Ectodermal cell (in vitro differentiated cells): ENCODE measurements at regions not wholly inside any gene's neighbourhood (a gene's known extent, or its start where the extent isn't known, plus 50 kb on each side); places are given as distances from the start of the nearest gene placed in this dataset.
"Not testable (repeated sequence)": the region's sequence is repeated elsewhere in the genome, so short reads cannot be mapped to it uniquely, and the experiment has no call there.

ENCODE experiments used
- H3K27ac ChIP-seq: 2 replicates; pipeline ENCODE4 v1.7.0; 2013; ENCODE audit warnings: mild to moderate bottlenecking, low read depth, low read length; ENCODE audit not compliant: insufficient read depth, poor library complexity, severe bottlenecking
- H3K27me3 ChIP-seq: 2 replicates; pipeline ENCODE4 v1.7.0; 2013; ENCODE audit warnings: mild to moderate bottlenecking, low read length; ENCODE audit not compliant: insufficient read depth, control insufficient read depth, poor library complexity, severe bottlenecking
- H3K36me3 ChIP-seq: one replicate; pipeline ENCODE4 v1.7.0; 2013; ENCODE audit warnings: low read length; ENCODE audit not compliant: control insufficient read depth, insufficient read depth
- H3K4me1 ChIP-seq: one replicate; pipeline ENCODE4 v1.7.0; 2013; ENCODE audit warnings: low read length; ENCODE audit not compliant: control insufficient read depth, insufficient read depth
- H3K4me3 ChIP-seq: 2 replicates; pipeline ENCODE4 v1.7.0; 2013; ENCODE audit warnings: low read depth, low read length, control low read depth; ENCODE audit not compliant: insufficient read depth
- H3K9me3 ChIP-seq: 2 replicates; pipeline ENCODE4 v1.7.0; 2013; ENCODE audit warnings: mild to moderate bottlenecking, low read length, moderate library complexity; ENCODE audit not compliant: control insufficient read depth
- WGBS, 2 experiments: methylation state at CpG; one replicate each; pipeline ENCODE4 v1.1.7; 2013; ENCODE audit warnings: missing lambda C conversion rate in 2 of 2; 5-methylcytosine and 5-hydroxymethylcytosine counted together

DNA sequence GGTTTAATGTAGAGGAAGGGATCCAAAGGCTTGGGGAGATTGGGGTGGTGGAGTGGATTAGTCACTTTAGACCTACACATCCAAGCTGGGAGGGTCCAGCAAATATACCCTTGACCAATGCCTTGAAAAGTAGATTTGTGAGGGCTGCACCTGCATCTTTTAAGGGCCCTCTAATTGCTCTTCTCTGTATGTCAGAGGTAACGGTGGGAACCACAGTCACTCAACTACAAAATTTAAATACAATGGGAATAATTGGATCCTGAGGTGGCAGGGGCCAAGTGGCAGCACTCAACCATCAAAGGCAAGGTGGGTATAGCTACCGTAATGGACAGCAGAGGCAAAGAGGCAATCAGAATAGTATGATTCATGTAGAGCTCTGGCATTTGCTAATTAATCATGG, 833.7 kb upstream of the ARRDC3 start:
- not testable (repeated sequence) for H3K27ac ChIP-seq, H3K4me3 ChIP-seq, H3K36me3 ChIP-seq, H3K9me3 ChIP-seq, H3K27me3 ChIP-seq, H3K4me1 ChIP-seq
- WGBS, 2 experiments: 42 to 50% methylated on average over 1 of the region's 2 CpGs

DNA sequence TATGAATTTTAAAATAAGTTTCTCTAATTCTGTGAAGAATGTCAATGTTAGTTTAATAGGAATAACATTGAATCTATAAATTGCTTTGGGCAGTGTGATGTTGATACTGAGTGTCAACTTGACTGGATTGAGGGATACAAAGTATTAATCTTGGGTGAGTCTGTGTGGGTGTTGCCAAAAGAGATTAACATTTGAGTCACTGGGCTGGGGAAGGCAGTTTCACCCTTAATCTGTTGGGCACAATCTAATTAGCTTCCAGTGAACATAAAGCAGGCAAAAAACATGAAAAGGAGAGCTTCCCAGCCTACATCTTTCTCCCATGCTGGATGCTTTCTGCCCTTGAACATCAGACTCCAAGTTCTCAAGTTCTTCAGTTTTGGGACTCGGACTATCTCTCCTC, 832.0 kb upstream of the ARRDC3 start:
- no peaks in the 10 kb centered on the region for H3K36me3 ChIP-seq
- no peak overlapping the region for H3K27ac ChIP-seq
- WGBS, 2 experiments: 89% methylated on average over 1 of the region's 1 CpG; no CpG with 5 or more reads in 1 of the 2 experiments
- H3K9me3 ChIP-seq: no peaks in the 10 kb centered on the region
- H3K4me3 ChIP-seq: no peak overlapping the region
- H3K4me1 ChIP-seq: no peaks in the 10 kb centered on the region
- H3K27me3 ChIP-seq: no peaks in the 10 kb centered on the region

DNA sequence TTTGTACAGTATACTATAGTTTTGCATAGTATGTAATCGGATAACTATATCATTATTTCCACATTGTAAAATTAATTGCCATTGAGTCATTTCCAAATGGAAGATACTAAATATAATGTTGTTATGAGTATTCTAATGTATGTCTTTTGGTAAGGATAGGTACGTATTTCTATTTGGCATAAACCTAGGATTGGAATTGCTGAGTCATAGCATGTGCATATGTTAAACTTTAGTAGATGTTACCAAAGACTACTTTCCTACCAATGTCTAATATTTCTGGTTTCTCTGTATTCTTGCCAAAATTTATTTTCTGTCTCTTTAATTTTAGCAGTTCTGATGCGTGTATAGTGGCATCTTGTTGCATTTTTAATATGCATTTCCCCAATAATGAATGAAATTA, 825.1 kb upstream of the ARRDC3 start:
- no peaks in the 10 kb centered on the region for H3K4me1 ChIP-seq
- WGBS, 2 experiments: 88 to 100% methylated on average over 1 to 2 of the region's 3 CpGs
- H3K36me3 ChIP-seq: no peaks in the 10 kb centered on the region
- no peaks in the 10 kb centered on the region for H3K27me3 ChIP-seq
- H3K4me3 ChIP-seq: no peak overlapping the region
- no peaks in the 10 kb centered on the region for H3K9me3 ChIP-seq
- no peak overlapping the region for H3K27ac ChIP-seq

DNA sequence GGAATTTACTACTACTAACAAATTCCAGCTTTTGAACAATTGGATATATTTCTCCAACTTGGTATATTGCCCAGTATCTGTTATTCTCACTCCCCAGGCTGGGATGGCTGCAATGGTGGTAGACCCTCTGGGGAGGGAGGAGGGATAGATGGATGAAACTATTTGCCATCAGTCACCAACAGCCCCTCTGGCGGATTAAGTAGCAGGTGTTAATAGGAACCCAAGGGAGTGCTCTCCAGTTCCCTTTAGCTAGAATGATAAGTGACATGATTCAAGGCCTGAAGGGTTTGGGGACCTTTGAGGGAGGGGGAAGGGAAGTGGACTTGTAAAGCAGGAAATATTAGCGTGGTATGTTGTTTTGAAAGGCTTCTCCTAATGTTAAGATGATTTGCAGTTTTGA, 824.0 kb upstream of the ARRDC3 start:
- Histone ChIP-seq H3K27ac (no peak overlapping the region), H3K4me3 (no peak overlapping the region)
- WGBS, 2 experiments: 70 to 80% methylated on average over 2 of the region's 2 CpGs

DNA sequence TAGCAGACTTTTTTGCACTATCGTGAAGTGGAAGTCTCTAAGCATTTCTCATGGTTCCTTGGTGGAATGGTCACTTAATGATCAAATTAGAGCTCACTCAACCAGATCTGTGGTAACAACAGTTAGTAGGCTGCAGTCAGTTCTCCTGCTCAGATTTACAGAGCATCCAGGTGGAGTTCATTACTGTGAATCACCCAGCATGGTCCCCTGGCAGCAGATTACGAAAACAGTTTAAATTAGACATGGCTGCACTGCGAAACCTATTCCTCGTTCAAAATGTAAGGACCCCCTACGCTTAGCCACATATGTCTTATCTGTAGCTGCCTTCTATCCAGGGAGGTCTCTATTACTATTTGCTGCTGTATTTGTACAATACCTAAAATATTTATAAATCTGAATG, 823.6 kb upstream of the ARRDC3 start:
- Histone ChIP-seq H3K9me3 (no peaks in the 10 kb centered on the region), H3K27ac (no peak overlapping the region), H3K4me3 (no peak overlapping the region), H3K36me3 (no peaks in the 10 kb centered on the region), H3K4me1 (no peaks in the 10 kb centered on the region), H3K27me3 (no peaks in the 10 kb centered on the region)
- WGBS, 2 experiments: 94 to 95% methylated on average over 5 of the region's 5 CpGs

More for the DNA sequence above, 824.0 kb upstream of the ARRDC3 start:
- Histone ChIP-seq H3K27me3 (no peaks in the 10 kb centered on the region), H3K9me3 (no peaks in the 10 kb centered on the region), H3K4me1 (no peaks in the 10 kb centered on the region), H3K36me3 (no peaks in the 10 kb centered on the region)

DNA sequence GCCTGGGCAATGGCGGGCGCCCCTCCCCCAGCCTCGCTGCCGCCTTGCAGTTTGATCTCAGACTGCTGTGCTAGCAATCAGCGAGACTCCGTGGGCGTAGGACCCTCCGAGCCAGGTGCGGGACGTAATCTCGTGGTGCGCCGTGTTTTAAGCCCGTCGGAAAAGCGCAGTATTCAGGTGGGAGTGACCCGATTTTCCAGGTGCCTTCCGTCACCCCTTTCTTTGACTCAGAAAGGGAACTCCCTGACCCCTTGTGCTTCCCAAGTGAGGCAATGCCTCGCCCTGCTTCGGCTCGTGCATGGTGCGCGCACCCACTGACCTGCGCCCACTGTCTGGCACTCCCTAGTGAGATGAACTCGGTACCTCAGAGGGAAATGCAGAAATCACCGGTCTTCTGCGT, 815.9 kb upstream of the ARRDC3 start:
- not testable (repeated sequence) for H3K4me3 ChIP-seq, H3K27ac ChIP-seq, H3K36me3 ChIP-seq, H3K4me1 ChIP-seq, H3K27me3 ChIP-seq, H3K9me3 ChIP-seq
- WGBS, 2 experiments: 85 to 88% methylated on average over 27 of the region's 27 CpGs

DNA sequence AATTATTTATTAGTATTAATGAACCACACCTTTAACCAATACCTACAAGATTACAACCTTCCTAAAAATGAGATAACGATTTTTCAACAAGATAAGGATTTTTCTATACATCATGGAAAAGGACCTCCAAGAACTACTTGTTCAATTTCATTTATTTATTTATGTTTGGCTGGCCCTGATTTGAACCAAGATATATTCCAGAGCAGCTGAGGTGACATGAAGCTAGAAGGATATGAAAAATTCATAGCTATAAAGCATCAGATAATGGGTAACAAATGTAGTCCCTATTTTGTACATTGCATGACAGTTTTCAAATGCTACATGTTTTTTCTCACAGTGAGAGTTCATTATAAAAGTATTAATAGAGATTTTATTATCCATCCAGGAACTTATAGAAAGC, 798.5 kb upstream of the ARRDC3 start:
- no peak overlapping the region for H3K27ac ChIP-seq
- 92 to 100% methylated on average over 1 of the region's 1 CpG for WGBS, 2 experiments
- no peaks in the 10 kb centered on the region for H3K36me3 ChIP-seq
- H3K9me3 ChIP-seq: no peaks in the 10 kb centered on the region
- no peak overlapping the region for H3K4me3 ChIP-seq
- H3K4me1 ChIP-seq: no peaks in the 10 kb centered on the region
- no peaks in the 10 kb centered on the region for H3K27me3 ChIP-seq

DNA sequence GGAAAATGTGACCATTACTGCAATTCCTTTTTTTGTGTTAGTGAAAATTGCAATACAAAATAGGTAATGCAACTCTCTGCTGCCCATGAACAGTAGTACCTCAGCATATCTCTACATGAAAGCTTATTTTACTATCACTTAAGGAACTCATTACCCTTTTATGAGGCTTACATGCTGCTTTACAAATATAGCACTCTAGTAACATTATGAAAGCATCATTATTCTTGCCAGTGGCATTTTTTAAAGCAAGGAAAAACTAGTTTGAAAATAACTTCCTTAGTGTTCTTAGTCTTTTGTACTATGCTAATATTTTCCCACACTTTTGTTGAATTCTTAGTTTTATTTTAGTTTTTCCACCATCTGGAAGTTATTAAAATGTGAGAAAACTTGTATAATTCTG, 797.3 kb upstream of the ARRDC3 start:
- no peaks in the 10 kb centered on the region for H3K9me3 ChIP-seq
- H3K36me3 ChIP-seq: no peaks in the 10 kb centered on the region
- H3K4me1 ChIP-seq: no peaks in the 10 kb centered on the region
- no peak overlapping the region for H3K27ac ChIP-seq
- H3K4me3 ChIP-seq: no peak overlapping the region
- no peaks in the 10 kb centered on the region for H3K27me3 ChIP-seq

DNA sequence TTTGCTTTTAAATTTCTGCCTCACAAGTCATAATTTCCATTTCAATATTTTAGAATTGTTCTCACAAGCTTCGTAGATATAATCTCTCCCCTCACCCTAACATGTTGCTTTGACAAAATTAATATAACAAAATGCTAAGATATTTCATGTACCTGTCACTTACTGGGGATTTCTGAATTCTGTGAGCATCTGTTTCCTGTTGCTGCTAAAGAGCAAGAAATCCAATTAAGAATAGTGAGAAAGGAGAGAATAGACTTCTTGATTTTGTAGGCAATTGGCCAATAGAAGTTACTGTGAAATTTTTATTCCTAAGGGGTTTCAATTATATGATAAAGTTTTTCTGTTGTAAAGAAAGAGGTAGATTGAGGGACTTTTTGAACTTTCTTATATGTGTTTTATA, 796.5 kb upstream of the ARRDC3 start:
- H3K27ac ChIP-seq: no peak overlapping the region
- H3K27me3 ChIP-seq: no peaks in the 10 kb centered on the region
- no peaks in the 10 kb centered on the region for H3K4me1 ChIP-seq
- H3K9me3 ChIP-seq: no peaks in the 10 kb centered on the region
- 100% methylated on average over 1 of the region's 1 CpG for WGBS, 2 experiments
- no peaks in the 10 kb centered on the region for H3K36me3 ChIP-seq
- no peak overlapping the region for H3K4me3 ChIP-seq

DNA sequence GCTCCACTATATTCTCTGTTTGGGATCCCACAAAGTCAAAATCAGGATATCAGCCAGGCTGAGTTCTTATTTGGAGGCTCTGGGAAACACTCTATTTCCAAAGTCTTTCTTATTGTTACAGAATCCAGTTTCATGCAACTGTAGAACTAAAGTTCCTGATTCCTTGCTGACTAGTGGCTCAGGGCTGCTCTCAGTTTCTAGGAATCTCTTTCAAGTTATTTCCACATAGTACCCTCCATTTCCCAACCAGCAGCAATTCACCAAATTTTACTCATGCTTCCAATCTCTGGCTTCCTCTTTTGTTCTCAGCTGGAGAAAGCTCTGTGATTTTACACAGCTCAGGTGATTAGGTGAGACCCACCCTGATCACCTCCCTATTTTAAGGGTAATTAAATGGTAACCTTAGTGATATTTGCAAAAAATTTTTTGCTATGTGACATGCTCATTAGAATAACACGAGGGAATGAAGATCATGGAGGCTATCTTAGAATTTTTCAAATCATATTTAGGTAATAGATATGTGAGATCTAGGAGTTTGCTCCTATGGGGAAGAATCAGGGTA, 794.9 kb upstream of the ARRDC3 start:
- Histone ChIP-seq H3K27ac (no peak overlapping the region), H3K4me1 (no peaks in the 10 kb centered on the region), H3K9me3 (no peaks in the 10 kb centered on the region), H3K36me3 (no peaks in the 10 kb centered on the region), H3K4me3 (no peak overlapping the region), H3K27me3 (no peaks in the 10 kb centered on the region)
- WGBS, 2 experiments: 82 to 88% methylated on average over 1 of the region's 1 CpG

DNA sequence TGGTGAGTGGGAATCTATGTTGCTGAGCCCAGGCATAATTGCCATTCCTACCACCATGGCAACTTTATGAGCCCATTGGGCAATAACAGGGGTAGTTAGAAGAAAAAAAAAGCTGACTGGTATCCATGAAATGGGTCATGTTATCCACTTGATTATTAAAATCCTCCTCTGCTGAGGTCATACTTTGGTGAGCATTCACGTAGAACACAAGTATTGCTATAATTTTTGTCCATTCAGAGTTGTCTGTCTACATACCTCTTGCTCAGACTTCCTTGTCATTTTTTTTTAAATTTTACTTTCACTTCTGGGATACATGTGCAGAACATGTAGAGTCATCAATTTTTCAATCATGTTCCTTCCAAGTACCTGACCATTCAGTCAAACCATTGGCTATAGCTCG, 780.8 kb upstream of the ARRDC3 start:
- Histone ChIP-seq H3K9me3 (no peaks in the 10 kb centered on the region), H3K36me3 (no peaks in the 10 kb centered on the region), H3K27ac (no peak overlapping the region), H3K4me3 (no peak overlapping the region), H3K27me3 (no peaks in the 10 kb centered on the region), H3K4me1 (no peaks in the 10 kb centered on the region)
- WGBS, 2 experiments: 86 to 97% methylated on average over 1 to 2 of the region's 2 CpGs
